ENCODE measurements at regions not wholly inside any gene's neighbourhood (a gene's known extent, or its start where the extent isn't known, plus 50 kb on each side); places are given as distances from the start of the nearest gene placed in this dataset.

- Histone ChIP-seq H3K9me3 (no peaks in the 10 kb centered on the region), H3K4me1 (no peaks in the 10 kb centered on the region), H3K27me3 (replicated peaks; ENCODE audit: control insufficient read depth, insufficient read depth, low read length) (no peaks in the 10 kb centered on the region), H3K36me3 (ENCODE audit: control insufficient read depth, insufficient read depth, low read length) (no peaks in the 10 kb centered on the region), H3K4me3 (ENCODE audit: low read depth, low read length) (no peak overlapping the region)
- CTCF ChIA-PET: no interaction called here
- H3K27me3 Mint-ChIP-seq (ENCODE audit: insufficient read depth, unreplicated experiment): peaks cover 10% of the 10 kb centered on the region
- no peak overlapping the region for H3K4me3 Mint-ChIP-seq (ENCODE audit: unreplicated experiment)
- POLR2A ChIA-PET: no interaction called here
- no peaks in the 10 kb centered on the region for H3K4me1 Mint-ChIP-seq (ENCODE audit: low read depth, unreplicated experiment)
- no peak for DNase-seq
- no peaks in the 10 kb centered on the region for H3K9me3 Mint-ChIP-seq (ENCODE audit: unreplicated experiment)
- BruUV-seq (replicated peaks): no TSS peak
- intact Hi-C loops (cut with micrococcal nuclease; ENCODE audit: unreplicated experiment): no loop called here
- no peaks in the 10 kb centered on the region for H3K36me3 Mint-ChIP-seq (ENCODE audit: insufficient read depth, unreplicated experiment)
- no peak for TF ChIP-seq CTCF (IDR thresholded peaks at IDR 0.05; ENCODE audit: insufficient read depth in 1 of 2, low read depth in 1 of 2, low read length in 1 of 2, severe bottlenecking in 1 of 2, unreplicated experiment in 1 of 2)
- no peak overlapping the region for H3K27ac Mint-ChIP-seq (ENCODE audit: unreplicated experiment)
Measured at GRCh38 chr6:159467473-159468041, 225.5 kb downstream of the SOD2 start.

DNA sequence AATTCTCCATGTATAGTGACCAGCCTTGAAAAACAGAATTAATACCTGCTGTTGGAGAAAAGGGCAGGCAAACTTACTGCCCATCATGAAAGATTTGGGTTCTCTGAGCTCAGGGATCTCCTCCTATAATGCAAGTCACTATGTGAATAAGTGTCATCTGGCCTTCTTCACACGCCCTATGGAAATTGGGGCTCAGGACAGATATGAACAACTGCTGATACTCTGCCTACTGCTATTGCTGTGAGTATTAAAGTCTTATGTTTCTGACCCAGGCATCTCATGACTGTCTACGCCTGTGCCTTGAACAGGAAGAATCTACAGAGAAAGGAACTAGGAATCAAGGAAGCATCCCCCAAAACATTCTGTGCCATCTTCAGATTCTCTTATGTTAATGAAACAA, 226.1 kb downstream of the SOD2 start:
- Mint-ChIP-seq H3K27ac (ENCODE audit: unreplicated experiment) (no peak overlapping the region), H3K27me3 (ENCODE audit: insufficient read depth, unreplicated experiment) (peaks cover 10% of the 10 kb centered on the region), H3K36me3 (ENCODE audit: insufficient read depth, unreplicated experiment) (no peaks in the 10 kb centered on the region), H3K9me3 (ENCODE audit: unreplicated experiment) (no peaks in the 10 kb centered on the region), H3K4me3 (ENCODE audit: unreplicated experiment) (no peak overlapping the region), H3K4me1 (ENCODE audit: low read depth, unreplicated experiment) (no peaks in the 10 kb centered on the region)
- ChIA-PET CTCF (no interaction called here), POLR2A (no interaction called here)
- no peak for TF ChIP-seq CTCF (IDR thresholded peaks at IDR 0.05; ENCODE audit: insufficient read depth in 1 of 2, low read depth in 1 of 2, low read length in 1 of 2, severe bottlenecking in 1 of 2, unreplicated experiment in 1 of 2)
- intact Hi-C loops (cut with micrococcal nuclease; ENCODE audit: unreplicated experiment): no loop called here
- Histone ChIP-seq H3K4me1 (no peaks in the 10 kb centered on the region), H3K9me3 (no peaks in the 10 kb centered on the region), H3K4me3 (ENCODE audit: low read depth, low read length) (no peak overlapping the region), H3K27me3 (replicated peaks; ENCODE audit: control insufficient read depth, insufficient read depth, low read length) (no peaks in the 10 kb centered on the region), H3K36me3 (ENCODE audit: control insufficient read depth, insufficient read depth, low read length) (no peaks in the 10 kb centered on the region)
- no TSS peak for BruUV-seq (replicated peaks)
- DNase-seq: no peak

DNA sequence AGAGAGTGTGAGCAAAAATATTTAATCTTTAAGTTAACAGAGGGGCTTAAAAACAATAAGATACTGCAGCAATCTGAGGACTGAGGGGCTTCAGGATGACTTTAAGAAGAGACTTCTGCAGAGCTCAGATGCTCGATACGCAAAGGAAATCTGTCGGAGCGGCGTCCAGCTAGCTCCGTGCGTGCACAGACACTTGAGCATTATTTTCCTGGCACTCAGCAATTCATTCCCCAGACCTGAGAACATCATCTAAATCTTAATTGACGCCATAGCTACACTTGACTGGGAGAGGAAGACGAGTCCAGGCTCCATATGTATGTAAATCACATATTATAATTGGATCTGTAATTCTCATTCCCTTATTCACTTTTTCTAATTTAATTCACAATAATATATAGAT, 228.2 kb downstream of the SOD2 start:
- intact Hi-C loops (cut with micrococcal nuclease; ENCODE audit: unreplicated experiment): no loop called here
- Histone ChIP-seq H3K9me3 (no peaks in the 10 kb centered on the region), H3K4me3 (ENCODE audit: low read depth, low read length) (no peak overlapping the region), H3K36me3 (ENCODE audit: control insufficient read depth, insufficient read depth, low read length) (no peaks in the 10 kb centered on the region), H3K27me3 (replicated peaks; ENCODE audit: control insufficient read depth, insufficient read depth, low read length) (no peaks in the 10 kb centered on the region), H3K4me1 (no peaks in the 10 kb centered on the region)
- Mint-ChIP-seq H3K27ac (ENCODE audit: unreplicated experiment) (no peak overlapping the region), H3K4me1 (ENCODE audit: low read depth, unreplicated experiment) (no peaks in the 10 kb centered on the region), H3K9me3 (ENCODE audit: unreplicated experiment) (no peaks in the 10 kb centered on the region), H3K27me3 (ENCODE audit: insufficient read depth, unreplicated experiment) (peaks cover 10% of the 10 kb centered on the region), H3K36me3 (ENCODE audit: insufficient read depth, unreplicated experiment) (no peaks in the 10 kb centered on the region), H3K4me3 (ENCODE audit: unreplicated experiment) (no peak overlapping the region)
- POLR2A ChIA-PET: no interaction called here
- CTCF ChIA-PET: no interaction called here
- TF ChIP-seq CTCF (IDR thresholded peaks at IDR 0.05; ENCODE audit: insufficient read depth in 1 of 2, low read depth in 1 of 2, low read length in 1 of 2, severe bottlenecking in 1 of 2, unreplicated experiment in 1 of 2): no peak
- BruUV-seq (replicated peaks): no TSS peak
- no peak for DNase-seq

All from Caco-2 (cell line).